HG03280 (cell line): ENCODE measurements at regions not wholly inside any gene's neighbourhood (a gene's known extent, or its start where the extent isn't known, plus 50 kb on each side); places are given as distances from the start of the nearest gene placed in this dataset.

Source experiments
- ATAC-seq: cut with Tn5 transposase; IDR thresholded peaks from one replicate; pipeline ENCODE4 v1.9.1; 2021; ENCODE audit warnings: mild to moderate bottlenecking, moderate library complexity; ENCODE audit not compliant: unreplicated experiment

DNA sequence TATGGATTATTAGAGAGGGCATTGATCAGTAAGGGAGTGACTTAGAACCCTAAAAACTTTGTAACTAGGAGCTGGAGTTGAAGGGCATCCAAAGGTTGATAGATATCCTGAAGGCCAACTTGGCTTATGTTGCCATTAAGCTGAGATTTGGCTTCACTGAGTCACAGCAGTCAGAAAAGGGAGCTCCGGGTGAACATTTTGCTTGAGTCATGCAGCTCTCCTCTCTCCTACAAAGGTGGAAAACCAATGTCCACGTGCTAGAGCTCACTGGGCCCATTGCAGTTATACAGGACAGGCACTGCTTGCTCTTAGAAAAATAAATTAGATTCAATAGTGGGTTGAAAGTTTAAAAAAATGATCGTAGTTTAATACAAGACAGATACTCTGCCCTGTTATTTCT lies 87.3 kb upstream of the LRIG3 start:
- ATAC-seq = no peak

DNA sequence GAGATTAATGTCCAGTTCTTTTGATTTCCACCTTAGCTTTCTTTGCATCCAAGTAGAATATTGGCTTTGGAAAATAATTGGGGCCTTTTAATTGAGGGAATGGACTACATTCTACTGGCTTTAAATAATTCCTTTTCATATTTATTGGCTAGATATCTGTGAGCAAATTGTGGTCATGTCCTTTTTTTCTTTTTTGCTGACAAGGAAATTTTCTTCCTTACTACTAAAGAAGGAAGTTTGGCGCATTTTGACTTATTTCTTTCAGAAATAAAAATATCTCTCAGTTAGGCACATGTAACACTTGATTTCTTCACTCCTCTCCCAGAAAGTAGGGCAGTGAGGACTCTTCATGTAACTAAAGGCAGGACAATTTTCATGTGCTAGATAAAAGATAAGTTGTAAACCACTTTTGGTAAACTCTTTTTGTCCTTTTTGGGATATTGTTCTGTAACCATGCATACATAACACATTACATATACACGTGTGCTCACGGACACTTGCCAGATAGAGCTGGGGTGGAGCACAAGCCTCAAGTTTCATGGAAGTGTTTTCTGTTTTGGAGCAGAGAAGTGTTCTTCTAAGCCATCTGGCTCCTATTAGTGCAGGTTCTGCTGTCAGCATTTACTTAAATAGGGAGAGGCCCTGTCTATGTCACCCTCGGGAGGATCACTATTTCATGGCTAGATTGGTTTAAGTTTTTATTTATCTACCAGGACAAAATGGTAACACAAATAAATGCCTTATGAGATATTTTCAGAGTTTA lies 85.1 kb upstream of the LRIG3 start:
- ATAC-seq = no peak

DNA sequence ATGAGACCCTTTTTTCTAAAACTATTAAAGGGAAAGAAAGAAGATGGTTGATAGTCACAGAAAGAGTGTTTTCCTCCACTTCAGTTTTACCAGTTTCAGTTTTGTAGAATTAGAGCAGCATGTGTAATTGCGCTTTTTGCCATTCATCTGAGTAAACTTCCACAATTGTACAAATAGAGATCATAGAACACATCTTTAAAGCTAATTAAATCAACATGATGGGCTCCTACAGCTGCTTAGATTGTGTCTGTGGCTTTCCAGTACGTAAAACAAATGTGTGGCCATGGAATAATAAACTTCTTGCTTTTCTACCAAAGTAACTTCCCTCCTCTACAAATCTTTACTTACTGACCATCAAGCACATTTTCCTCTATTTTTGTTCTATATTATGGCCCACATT lies 84.2 kb upstream of the LRIG3 start:
- no peak for ATAC-seq

DNA sequence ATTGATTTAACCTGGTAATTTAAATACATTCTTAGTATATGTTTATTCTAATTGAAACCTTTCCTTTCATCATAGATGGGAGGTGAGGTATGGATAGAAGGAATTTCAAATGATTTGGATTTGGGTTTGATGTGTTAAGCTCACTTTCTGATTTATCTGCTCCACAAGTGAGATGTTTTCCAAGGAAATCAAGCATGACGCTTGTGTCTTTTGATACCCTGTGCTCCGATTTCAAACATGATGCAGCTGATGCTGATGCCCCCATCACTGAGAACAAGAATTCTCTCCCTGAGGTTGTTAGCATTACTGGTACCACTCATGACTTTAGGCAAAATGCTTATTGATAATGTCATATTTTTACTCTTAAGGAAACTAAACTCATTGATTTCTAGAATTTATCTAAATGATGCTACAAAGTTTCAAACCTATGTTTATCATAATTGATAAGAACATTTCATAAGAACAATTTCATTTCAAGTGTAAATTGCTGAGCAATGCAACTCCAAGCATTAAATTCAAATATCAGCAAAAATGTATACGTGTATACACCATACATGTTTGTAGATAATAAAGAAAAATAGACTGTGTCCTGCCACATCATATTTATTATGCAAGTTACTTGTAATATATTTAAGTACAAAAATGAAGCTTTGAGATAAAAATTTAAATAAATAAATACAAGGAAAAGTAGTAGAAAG lies 75.5 kb upstream of the LRIG3 start:
- ATAC-seq = no peak

DNA sequence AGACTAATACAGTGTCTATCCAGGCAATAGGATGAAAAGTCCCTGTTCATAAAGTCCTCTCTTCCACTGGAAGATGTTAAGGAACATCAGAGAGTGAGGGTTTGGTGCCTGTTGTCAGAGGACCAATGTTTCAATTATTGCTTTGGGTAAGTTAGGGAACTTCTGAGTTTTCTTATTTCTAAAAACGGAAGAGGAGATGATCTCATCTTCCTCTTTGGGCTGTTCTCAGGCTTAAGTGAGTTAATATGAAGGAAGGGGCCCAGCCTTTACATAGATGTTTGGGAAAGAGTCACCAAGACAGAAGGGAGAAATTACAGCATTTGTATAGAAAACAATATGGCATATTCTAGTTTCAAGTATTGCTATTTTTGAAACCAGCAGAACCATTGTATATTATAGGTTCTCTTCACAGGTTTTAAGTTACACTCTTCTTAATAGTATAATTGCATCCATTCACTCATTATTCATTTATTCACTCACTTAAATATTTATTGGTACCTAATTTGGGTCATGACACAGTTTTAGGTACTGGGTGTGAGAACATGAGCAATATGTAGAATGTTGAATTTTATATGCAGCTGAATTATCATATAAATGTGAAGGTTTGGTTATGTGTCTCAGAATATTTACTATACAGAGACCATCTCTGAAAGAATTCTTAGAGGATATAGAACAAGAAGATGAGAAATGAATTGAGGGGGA lies 68.5 kb upstream of the LRIG3 start:
- no peak for ATAC-seq

DNA sequence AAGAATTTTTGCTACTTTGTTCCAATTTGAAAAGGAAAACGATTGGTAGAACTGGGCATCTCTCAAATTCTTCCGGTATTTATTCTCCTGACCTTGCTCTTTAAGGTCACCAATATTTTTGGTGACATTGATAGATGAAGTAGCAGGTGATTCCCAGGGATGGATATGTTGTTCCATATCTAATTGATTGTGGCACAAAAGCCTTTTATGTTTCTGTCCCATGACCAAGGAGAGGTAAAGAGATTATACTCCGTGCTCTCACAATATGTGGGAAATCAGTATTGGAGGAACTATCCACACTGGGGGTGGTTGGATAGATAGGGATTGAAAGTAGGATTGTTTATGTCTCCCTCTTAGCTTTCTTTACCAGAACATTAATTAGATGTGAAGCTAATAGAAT lies 61.7 kb upstream of the LRIG3 start:
- no peak for ATAC-seq

DNA sequence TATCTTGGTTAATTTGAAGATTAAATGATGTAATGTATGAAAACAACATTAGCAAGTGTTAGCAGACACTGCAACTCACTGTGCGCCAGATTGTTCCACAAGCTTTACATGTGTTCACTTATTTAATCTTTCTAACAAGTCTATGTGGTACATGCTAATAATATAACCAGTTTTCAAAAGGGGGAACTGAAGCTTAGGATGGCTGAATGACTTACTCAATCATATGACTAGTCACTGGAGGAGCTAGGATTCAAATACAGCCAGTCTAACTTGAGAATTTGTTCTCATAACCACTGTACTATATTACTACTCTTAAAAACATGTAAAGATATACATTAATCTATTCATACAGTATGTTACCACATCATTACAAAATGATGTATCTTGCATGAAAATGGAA lies 60.5 kb upstream of the LRIG3 start:
- no peak for ATAC-seq

DNA sequence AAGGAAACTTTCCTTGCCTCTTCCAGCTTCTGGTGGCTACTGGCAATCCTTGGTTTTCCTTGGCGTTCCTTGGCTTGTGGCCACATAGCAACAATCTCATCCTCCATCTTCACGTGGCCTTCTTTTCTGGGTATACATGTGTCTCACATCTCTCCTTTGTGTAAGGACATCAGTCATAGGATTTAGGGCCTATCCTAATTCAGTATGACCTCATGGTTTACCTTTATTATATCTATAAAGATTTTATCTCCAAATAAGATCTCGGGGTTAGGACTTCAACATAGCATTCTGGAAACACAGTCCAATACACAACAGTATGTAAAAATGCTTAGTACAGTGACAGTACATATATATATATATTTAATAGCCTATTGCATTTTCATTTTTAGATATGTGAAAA lies 58.4 kb upstream of the LRIG3 start:
- no peak for ATAC-seq

DNA sequence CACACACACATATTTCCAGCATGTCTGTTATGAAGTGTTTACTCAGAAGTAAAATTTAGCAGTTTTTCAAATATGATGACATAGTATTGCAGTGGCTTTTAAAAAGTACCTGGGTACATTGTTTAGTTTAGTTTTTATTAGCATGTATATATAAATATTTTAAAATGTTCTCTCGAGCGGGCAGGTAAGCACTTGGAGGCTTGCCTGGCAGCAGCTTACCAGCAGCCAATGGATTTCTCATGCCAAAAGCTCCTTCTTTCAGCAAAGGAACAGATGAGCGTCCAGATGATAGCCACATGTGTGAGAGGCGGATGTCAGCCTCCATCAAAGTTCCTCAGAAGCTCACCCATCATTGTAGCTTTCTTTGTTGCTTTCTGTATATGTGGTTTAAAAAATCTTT lies 57.2 kb upstream of the LRIG3 start:
- ATAC-seq = no peak

DNA sequence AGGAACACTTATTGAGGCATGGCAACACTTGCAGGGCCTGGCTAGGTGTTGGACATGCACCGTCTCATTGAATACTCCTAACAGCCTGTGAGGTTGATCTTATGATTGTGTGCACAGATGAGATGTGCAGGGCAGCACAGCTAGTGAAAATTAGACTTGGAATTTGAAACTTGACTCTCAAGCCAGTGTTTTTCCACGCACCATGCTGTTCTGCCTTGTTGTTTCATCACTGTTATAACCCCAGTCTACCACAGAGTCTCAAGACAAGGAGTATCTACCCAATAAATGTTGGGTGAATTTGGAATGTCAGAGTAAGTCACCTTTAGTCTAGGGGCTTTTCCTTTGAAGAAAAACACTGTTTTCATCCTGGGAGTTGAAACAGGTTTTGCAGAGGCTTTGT lies 55.8 kb upstream of the LRIG3 start:
- no peak for ATAC-seq
